Stimulated activated CD8-positive, alpha-beta memory T cell treated with anti-CD3 and anti-CD28 coated beads, Interleukin-15, amount 100 ng/mL, for 48 hours (primary cell): ENCODE measurements at regions not wholly inside any gene's neighbourhood (a gene's known extent, or its start where the extent isn't known, plus 50 kb on each side); places are given as distances from the start of the nearest gene placed in this dataset.

Experiments
- DNase-seq, 2 donors: peaks; one replicate each; pipeline ENCODE4 v3.0.0-alpha.2; 2020; ENCODE audit warnings: low read depth in 2 of 2

DNA sequence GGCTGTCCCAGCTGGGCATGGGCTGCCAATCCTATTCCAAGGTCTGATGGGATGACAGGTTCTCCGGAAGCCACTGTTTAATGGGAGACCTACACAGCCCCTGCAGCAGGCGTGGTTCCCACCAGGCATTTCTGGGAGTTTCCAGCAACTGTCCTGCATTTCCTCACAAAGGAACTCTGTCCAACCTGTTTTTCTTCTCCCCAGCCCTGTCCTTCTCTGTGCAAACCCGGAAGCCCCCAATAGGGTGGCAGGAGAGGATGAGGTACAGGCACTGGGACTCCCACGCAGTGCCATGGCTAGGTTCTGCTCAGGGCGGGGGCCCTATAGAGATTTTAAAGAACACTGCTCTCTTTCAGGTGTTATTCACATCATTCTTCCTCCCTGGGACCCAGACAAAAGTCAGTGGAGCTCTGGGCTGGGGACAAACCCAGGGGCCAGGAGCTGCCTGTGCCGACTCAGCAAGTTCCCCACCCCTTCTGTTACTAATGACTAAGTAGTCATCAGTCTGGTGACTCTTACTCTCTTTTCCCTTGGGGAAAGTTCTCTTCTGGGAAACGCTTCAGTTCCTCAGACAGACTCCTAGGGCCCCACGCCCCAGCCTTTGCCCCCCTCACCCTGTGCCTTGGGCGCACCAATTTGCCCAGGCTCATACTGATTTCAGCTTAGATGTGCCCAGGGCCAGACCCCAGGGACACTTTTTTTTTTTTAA is 97.7 kb downstream of the CD47 start:
- DNase-seq, result no peak

GRCh38 chr3:107990926-107991325 is 99.9 kb downstream of the CD47 start:
- DNase-seq, result no peak

DNA sequence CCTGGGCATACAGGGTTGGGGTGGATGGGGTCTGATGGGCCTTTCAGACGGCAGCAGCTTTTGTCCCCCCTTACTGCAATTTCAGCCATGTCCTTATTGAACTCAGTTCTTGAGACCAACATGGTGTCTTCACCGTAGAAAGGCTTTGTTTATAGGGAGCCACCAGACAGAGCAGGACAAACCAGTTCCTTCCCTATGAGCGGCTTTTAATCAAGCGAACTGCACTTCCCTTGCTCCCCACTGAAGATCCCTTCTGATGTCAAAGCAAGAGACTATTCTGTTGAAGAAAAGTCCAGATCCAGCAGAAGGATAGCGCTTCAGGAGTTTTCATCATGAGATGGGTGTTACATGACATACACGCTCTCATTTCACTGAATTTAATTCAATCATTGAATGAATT is 100.4 kb downstream of the CD47 start:
- DNase-seq, result no peak

GRCh38 chr3:107989661-107990060 is 101.2 kb downstream of the CD47 start:
- DNase-seq, result no peak

- DNase-seq, result no peak
These were observed 102.2 kb downstream of the CD47 start for GRCh38 chr3:107988460-107989175.

GRCh38 chr3:107987036-107987939 is 103.5 kb downstream of the CD47 start:
- no peak for DNase-seq

GRCh38 chr3:107986505-107986904 is 104.3 kb downstream of the CD47 start:
- no peak for DNase-seq

DNA sequence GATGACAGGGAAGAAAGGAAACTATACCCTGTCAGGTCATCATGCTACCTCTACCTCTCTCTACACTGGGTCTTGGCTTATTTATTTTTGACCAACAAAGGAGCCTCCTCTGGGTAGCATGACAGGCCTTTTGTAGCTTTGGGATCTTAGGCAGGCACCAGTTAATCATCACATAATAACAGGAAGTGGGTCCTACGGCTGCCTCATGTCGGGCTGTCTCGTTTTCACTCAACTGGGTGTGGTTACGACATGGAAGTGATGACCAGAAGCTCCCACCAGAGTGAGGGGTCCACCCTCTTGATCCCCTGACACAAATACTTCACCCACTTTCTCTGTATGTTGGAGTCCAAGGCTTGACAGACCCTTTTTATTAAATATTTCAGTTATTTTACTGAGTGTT is 105.3 kb downstream of the CD47 start:
- peak; percentile 24 to 32 for DNase-seq

DNA sequence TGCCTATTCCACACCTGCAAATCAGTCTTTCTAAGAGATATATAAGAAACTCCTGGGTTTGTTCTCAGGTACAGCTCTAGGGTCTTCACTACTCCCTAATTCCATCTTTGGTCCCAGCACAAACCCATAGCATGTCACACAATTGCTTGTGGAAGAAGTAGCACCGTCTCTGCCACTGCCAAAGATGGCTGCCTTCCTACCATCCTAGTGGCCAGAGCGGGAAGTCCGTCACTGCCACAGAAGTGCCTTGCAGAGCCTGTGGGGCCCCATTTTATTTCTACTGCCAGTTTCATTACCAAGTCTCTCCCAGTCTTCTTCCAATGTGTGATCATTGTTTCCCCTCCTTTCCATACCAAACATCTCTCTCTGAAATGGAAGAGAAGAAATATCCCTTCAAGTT is 107.6 kb downstream of the CD47 start:
- no peak for DNase-seq

DNA sequence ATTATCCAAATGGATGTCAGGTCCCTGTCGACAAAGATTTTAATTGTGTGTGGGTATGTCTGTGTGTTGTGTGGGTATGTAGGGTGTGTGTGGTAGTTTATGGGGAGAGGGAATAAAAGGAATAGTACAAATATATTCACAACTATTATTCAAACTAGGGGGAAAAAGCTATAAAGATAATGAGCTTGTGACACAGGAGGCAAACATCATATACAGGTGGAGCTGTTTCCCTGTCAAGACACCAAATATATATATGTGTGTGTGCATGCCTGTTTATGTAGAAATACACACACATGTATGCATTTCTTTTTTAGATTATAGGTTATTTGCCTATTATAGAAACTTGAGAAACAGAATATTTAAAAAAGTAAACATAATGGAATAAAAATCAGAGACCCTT is 108.7 kb downstream of the CD47 start:
- no peak for DNase-seq

GRCh38 chr3:107981471-107982111 is 109.2 kb downstream of the CD47 start:
- no peak for DNase-seq

DNA sequence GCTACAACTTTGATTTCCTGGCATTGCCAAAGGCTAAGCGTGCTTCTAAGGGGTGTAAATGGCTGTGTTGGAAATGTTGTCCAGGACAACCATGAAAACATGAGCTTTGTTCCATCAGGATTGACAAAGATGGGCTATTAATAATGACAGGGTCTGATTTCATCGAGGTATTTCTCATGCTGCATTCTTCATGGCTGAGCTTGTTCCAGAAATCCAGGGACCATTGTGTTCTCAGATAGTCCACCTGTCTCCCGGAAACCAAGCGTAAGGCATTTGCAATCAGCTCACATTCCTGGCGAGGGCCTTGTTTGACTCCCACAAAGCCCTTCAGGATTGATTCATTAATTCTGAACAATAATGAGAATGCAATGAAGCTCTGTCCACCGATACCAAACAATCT is 111.3 kb downstream of the CD47 start:
- DNase-seq, result no peak

GRCh38 chr3:107978131-107979055 is 112.4 kb downstream of the CD47 start:
- no peak for DNase-seq

GRCh38 chr3:107977221-107978130 is 113.4 kb downstream of the CD47 start:
- DNase-seq, result no peak

- no peak for DNase-seq
These were observed 114.5 kb downstream of the CD47 start for GRCh38 chr3:107976202-107976800.

DNA sequence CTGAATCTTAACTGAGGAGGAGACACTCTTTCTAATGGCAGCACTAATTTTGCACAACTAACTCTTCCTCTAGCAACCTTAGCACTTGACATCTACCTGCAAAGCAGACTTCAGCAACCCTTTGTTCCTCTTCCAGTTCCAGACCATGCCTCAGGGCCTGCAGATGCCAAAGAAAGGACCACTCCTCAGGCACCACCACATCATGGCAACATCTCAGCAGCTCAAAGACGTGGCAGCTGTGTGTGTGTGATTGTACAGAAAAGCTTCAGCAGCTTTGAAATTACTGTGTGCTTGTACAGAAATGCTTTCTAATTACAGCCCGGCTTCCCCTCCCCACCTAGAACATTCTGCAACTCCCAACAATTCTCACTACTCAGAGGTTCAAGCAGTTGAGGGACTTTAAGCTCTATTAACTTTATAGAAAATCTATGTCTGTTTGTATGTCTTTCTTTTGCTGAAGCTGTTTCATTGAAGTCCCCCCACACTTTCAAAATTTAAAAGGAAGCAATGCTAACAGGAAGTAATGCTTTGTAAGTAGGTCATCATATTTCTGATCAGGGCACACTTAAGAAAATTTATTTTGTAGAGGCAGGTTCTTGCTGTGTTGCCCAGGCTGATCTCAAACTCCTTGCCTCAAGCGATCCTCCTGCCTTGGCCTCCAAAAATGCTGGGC is 115.2 kb downstream of the CD47 start:
- DNase-seq, result no peak

DNA sequence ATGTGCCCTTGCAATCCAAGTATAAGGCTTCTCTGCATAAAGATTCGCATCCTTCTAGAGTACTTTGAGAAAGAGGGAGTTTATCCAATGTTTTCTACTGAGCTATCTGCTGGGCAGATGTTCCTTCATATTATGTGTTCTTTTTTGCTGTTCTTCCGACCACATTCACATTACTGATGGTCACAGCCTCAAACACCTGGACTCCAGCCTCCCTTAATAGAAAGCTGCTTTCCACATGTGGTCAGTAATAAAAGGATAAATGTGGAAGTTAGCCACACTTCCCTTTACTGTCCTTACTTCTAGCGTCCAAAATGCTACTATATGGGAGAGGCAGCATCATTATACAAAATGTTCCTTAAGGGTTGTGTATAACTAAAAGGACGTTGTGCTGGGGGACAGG is 116.9 kb downstream of the CD47 start:
- no peak for DNase-seq

- no peak for DNase-seq
These were observed 117.7 kb downstream of the CD47 start for GRCh38 chr3:107973152-107973551.
